Breast epithelium (tissue), 3 donors: ENCODE measurements at regions not wholly inside any gene's neighbourhood (a gene's known extent, or its start where the extent isn't known, plus 50 kb on each side); places are given as distances from the start of the nearest gene placed in this dataset.
"Not testable (repeated sequence)": the region's sequence is repeated elsewhere in the genome, so short reads cannot be mapped to it uniquely, and the experiment has no call there.

Experiments
- POLR2A ChIP-seq: fragments of 450-650 bp; IDR thresholded peaks from one replicate; pipeline ENCODE4 v1.6.1; 2016; ENCODE audit warnings: antibody characterized with exemption, mild to moderate bottlenecking, moderate library complexity
- POLR2AphosphoS5 ChIP-seq, 3 donors: sonication (generic); formaldehyde crosslinking; IDR thresholded peaks; one replicate each; pipeline ENCODE4 v1.6.1; 2017; ENCODE audit warnings: antibody characterized with exemption in 3 of 3
- TF ChIP-seq, protein P1 (sequence below), 3 donors: fragments of 450-650 bp; IDR thresholded peaks; one replicate each; pipeline ENCODE4 v1.5.1; 2016 to 2017; ENCODE audit warnings: antibody characterized with exemption in 3 of 3, mild to moderate bottlenecking in 3 of 3, moderate library complexity in 3 of 3

- TF ChIP-seq, protein P1, sequence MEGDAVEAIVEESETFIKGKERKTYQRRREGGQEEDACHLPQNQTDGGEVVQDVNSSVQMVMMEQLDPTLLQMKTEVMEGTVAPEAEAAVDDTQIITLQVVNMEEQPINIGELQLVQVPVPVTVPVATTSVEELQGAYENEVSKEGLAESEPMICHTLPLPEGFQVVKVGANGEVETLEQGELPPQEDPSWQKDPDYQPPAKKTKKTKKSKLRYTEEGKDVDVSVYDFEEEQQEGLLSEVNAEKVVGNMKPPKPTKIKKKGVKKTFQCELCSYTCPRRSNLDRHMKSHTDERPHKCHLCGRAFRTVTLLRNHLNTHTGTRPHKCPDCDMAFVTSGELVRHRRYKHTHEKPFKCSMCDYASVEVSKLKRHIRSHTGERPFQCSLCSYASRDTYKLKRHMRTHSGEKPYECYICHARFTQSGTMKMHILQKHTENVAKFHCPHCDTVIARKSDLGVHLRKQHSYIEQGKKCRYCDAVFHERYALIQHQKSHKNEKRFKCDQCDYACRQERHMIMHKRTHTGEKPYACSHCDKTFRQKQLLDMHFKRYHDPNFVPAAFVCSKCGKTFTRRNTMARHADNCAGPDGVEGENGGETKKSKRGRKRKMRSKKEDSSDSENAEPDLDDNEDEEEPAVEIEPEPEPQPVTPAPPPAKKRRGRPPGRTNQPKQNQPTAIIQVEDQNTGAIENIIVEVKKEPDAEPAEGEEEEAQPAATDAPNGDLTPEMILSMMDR (IDR thresholded peaks at IDR 0.05), result peak in 2 of 3 donors; percentile 16 to 17
- TF ChIP-seq POLR2AphosphoS5 (IDR thresholded peaks at IDR 0.05); POLR2A: not testable (repeated sequence)
These were observed 82.7 kb upstream of the KIF2A start for GRCh38 chr5:62223312-62223670.
